Ishikawa (cell line): ENCODE measurements at regions not wholly inside any gene's neighbourhood (a gene's known extent, or its start where the extent isn't known, plus 50 kb on each side); places are given as distances from the start of the nearest gene placed in this dataset.

Experiments
- CREB1 ChIP-seq: IDR thresholded peaks from 2 replicates; pipeline ENCODE4 v1.6.1; 2012; ENCODE audit warnings: low read depth
- EP300 ChIP-seq: IDR thresholded peaks from 2 replicates; pipeline ENCODE4 v1.6.1; 2012; ENCODE audit warnings: borderline replicate concordance
- MAX ChIP-seq: IDR thresholded peaks from 2 replicates; pipeline ENCODE4 v1.6.1; 2012
- NFIC ChIP-seq: IDR thresholded peaks from 2 replicates; pipeline ENCODE4 v1.6.1; 2012
- RAD21 ChIP-seq: IDR thresholded peaks from 2 replicates; pipeline ENCODE4 v1.6.1; 2012; ENCODE audit warnings: low read depth
- REST ChIP-seq: IDR thresholded peaks from 2 replicates; pipeline ENCODE4 v1.6.1; 2012; ENCODE audit warnings: low read depth, mild to moderate bottlenecking
- TAF1 ChIP-seq: IDR thresholded peaks from 2 replicates; pipeline ENCODE4 v1.6.1; 2012; ENCODE audit warnings: low read depth, mild to moderate bottlenecking
- TCF12 ChIP-seq: IDR thresholded peaks from 2 replicates; pipeline ENCODE4 v1.6.1; 2012; ENCODE audit warnings: low read depth
- YY1 ChIP-seq: IDR thresholded peaks from 2 replicates; pipeline ENCODE4 v1.6.1; 2012; ENCODE audit warnings: low read depth

GRCh38 chr13:38590796-38591507 is 95.9 kb upstream of the FREM2 start:
- TF ChIP-seq EP300 (no peak), MAX (no peak), NFIC (no peak), YY1 (no peak), REST (no peak), CREB1 (no peak), RAD21 (no peak), TAF1 (no peak), TCF12 (no peak)
